IMR-90 (cell line): ENCODE measurements at regions not wholly inside any gene's neighbourhood (a gene's known extent, or its start where the extent isn't known, plus 50 kb on each side); places are given as distances from the start of the nearest gene placed in this dataset.

ENCODE experiments used
- ATAC-seq: fragments of 200-7000 bp; cut with Tn5 transposase; 2 replicates; pipeline ENCODE4 v1.9.1; 2020; ENCODE audit warnings: low read depth, mild to moderate bottlenecking, moderate library complexity
- BruUV-seq: library from RNA; stranded (reverse); fragments of 400-500 nt; replicated peaks from 2 replicates; lab custom pipeline; 2021; lab: Mats Ljungman, UMichigan
- CTCF ChIA-PET: fragments of 300-600 bp; formaldehyde crosslinking; extraction: SDS; loops from one replicate; lab custom pipeline; 2021; ENCODE audit warnings: antibody characterized with exemption; lab: Yijun Ruan, JAX
- POLR2A ChIA-PET: fragments of 300-600 bp; sonication (Branson Sonifier 250); formaldehyde crosslinking; loops from one replicate; lab custom pipeline; 2022; ENCODE audit warnings: antibody characterized with exemption; ENCODE audit not compliant: unreplicated experiment; lab: Charles Lee
- DNase-seq: peaks from one replicate; pipeline ENCODE4 v3.0.0; 2013
- H2AFZ ChIP-seq: replicated peaks from 2 replicates; pipeline ENCODE3; 2013; ENCODE audit warnings: low read length, mild to moderate bottlenecking; ENCODE audit not compliant: poor library complexity
- H2AK5ac ChIP-seq: 2 replicates; pipeline ENCODE4 v1.6.1; 2013; ENCODE audit warnings: low read depth, low read length, inconsistent platforms
- H2AK9ac ChIP-seq: replicated peaks from 2 replicates; pipeline ENCODE3; 2013; ENCODE audit warnings: mild to moderate bottlenecking, low read depth, low read length, moderate library complexity; ENCODE audit not compliant: poor library complexity
- H2BK120ac ChIP-seq: 2 replicates; pipeline ENCODE4 v1.6.1; 2013; ENCODE audit warnings: low read depth, low read length, inconsistent platforms
- H2BK15ac ChIP-seq: 3 replicates; pipeline ENCODE4 v1.6.1; 2013; ENCODE audit warnings: low read depth, low read length, inconsistent platforms
- H2BK20ac ChIP-seq: 2 replicates; pipeline ENCODE4 v1.6.1; 2013; ENCODE audit warnings: low read depth, mild to moderate bottlenecking, inconsistent platforms, low read length, moderate library complexity
- H2BK5ac ChIP-seq: 2 replicates; pipeline ENCODE4 v1.6.1; 2013; ENCODE audit warnings: mild to moderate bottlenecking, low read depth, low read length, inconsistent platforms; ENCODE audit not compliant: poor library complexity, severe bottlenecking
- H3K14ac ChIP-seq: replicated peaks from 2 replicates; pipeline ENCODE4 v1.6.1; 2013; ENCODE audit warnings: low read depth, low read length, inconsistent platforms
- H3K18ac ChIP-seq: 2 replicates; pipeline ENCODE4 v1.6.1; 2013; ENCODE audit warnings: low read depth, low read length, control low read depth
- H3K23ac ChIP-seq: 2 replicates; pipeline ENCODE4 v1.6.1; 2013; ENCODE audit warnings: low read depth, low read length, inconsistent platforms
- H3K27ac ChIP-seq: 2 replicates; pipeline ENCODE4 v1.5.1; 2013; ENCODE audit warnings: mild to moderate bottlenecking, control low read depth, low read length; ENCODE audit not compliant: insufficient read depth
- H3K27me3 ChIP-seq: 2 replicates; pipeline ENCODE4 v1.6.1; 2013; ENCODE audit warnings: low read length; ENCODE audit not compliant: control insufficient read depth, insufficient read depth
- H3K36me3 ChIP-seq: 2 replicates; pipeline ENCODE4 v1.6.1; 2013; ENCODE audit warnings: low read length, mixed read lengths; ENCODE audit not compliant: control insufficient read depth, insufficient read depth
- H3K4ac ChIP-seq: 2 replicates; pipeline ENCODE4 v1.6.1; 2013; ENCODE audit warnings: low read depth, low read length, inconsistent platforms
- H3K4me1 ChIP-seq: 2 replicates; pipeline ENCODE4 v1.6.1; 2013; ENCODE audit warnings: low read length, mixed read lengths; ENCODE audit not compliant: control insufficient read depth, insufficient read depth
- H3K4me2 ChIP-seq: 2 replicates; pipeline ENCODE4 v1.6.1; 2013; ENCODE audit warnings: low read depth, mild to moderate bottlenecking, control low read depth, low read length, moderate library complexity
- H3K4me3 ChIP-seq: 2 replicates; pipeline ENCODE4 v1.5.1; 2013; ENCODE audit warnings: low read depth, mild to moderate bottlenecking, control low read depth, low read length, moderate library complexity; ENCODE audit not compliant: insufficient read depth
- H3K56ac ChIP-seq: 2 replicates; pipeline ENCODE4 v1.6.1; 2013; ENCODE audit warnings: low read length, inconsistent platforms; ENCODE audit not compliant: insufficient read depth; ENCODE audit errors: extremely low read depth
- H3K79me1 ChIP-seq, 2 experiments: 2 replicates each; pipeline ENCODE4 v1.6.1; 2013; ENCODE audit warnings: low read length in 2 of 2, inconsistent platforms in 1 of 2, low read depth in 1 of 2
- H3K9ac ChIP-seq: 2 replicates; pipeline ENCODE4 v1.6.1; 2013; ENCODE audit warnings: low read depth, low read length, control low read depth
- H3K9me1 ChIP-seq: 2 replicates; pipeline ENCODE4 v1.6.1; 2013; ENCODE audit warnings: low read length, inconsistent platforms; ENCODE audit not compliant: insufficient read depth
- H3K9me3 ChIP-seq: 2 replicates; pipeline ENCODE4 v1.6.1; 2013; ENCODE audit warnings: low read length; ENCODE audit not compliant: control insufficient read depth, insufficient read depth
- H4K20me1 ChIP-seq: 2 replicates; pipeline ENCODE4 v1.6.1; 2013; ENCODE audit warnings: low read length, inconsistent platforms; ENCODE audit not compliant: insufficient read depth
- H4K5ac ChIP-seq: 2 replicates; pipeline ENCODE4 v1.6.1; 2013; ENCODE audit warnings: mild to moderate bottlenecking, low read depth, low read length, control low read depth
- H4K8ac ChIP-seq, 2 experiments: 2 replicates each; pipeline ENCODE4 v1.6.1; 2013; ENCODE audit warnings: low read depth in 2 of 2, low read length in 2 of 2, control low read depth in 1 of 2, inconsistent platforms in 1 of 2
- H4K91ac ChIP-seq: 2 replicates; pipeline ENCODE4 v1.6.1; 2013; ENCODE audit warnings: low read depth, low read length, inconsistent platforms; ENCODE audit not compliant: insufficient read depth
- RCOR1 ChIP-seq: IDR thresholded peaks from 2 replicates; pipeline ENCODE4 v1.6.1; 2012; ENCODE audit warnings: mild to moderate bottlenecking, low read length, improper control_type of control experiment; ENCODE audit not compliant: insufficient replicate concordance
- WGBS, 2 experiments: methylation state at CpG; one replicate each; pipeline versions ENCODE4 v1.1.5 to v1.1.7; 2013; ENCODE audit warnings: missing lambda C conversion rate in 2 of 2; ENCODE audit not compliant: insufficient read length in 1 of 2; ENCODE audit errors: extremely low coverage in 2 of 2; 5-methylcytosine and 5-hydroxymethylcytosine counted together
- dilution Hi-C: fragments of 300-500 bp; cut with HindIII; formaldehyde crosslinking; loops from one replicate; pipeline ENCODE4 v1.14.3; 2018; ENCODE audit warnings: low sequenced_read_pairs; ENCODE audit not compliant: unreplicated experiment
- in situ Hi-C: fragments of 300-500 bp; cut with MboI; formaldehyde crosslinking; loops from 3 replicates; pipeline ENCODE4 v1.14.3; 2019; ENCODE audit warnings: low sequenced_read_pairs, inconsistent platforms, mixed read lengths
- intact Hi-C: fragments of 100-400 bp; cut with micrococcal nuclease; formaldehyde crosslinking; loops from 2 replicates; pipeline ENCODE4 v1.10.0; 2022
- TF ChIP-seq, protein P1 (sequence below): fragments of 150-350 bp; IDR thresholded peaks from 2 replicates; pipeline ENCODE4 v1.6.1; 2016; ENCODE audit warnings: low read depth, mild to moderate bottlenecking, low read length, moderate library complexity, borderline replicate concordance
- TF ChIP-seq, protein P2 (sequence below): fragments of 150-350 bp; IDR thresholded peaks from 2 replicates; pipeline ENCODE4 v1.6.1; 2017; ENCODE audit warnings: mild to moderate bottlenecking, antibody characterized with exemption, low read length, low read depth

- no TSS peak for BruUV-seq
- H3K27ac ChIP-seq = no peak overlapping the region
- no peaks in the 10 kb centered on the region for H3K27me3 ChIP-seq
- no peak overlapping the region for H2AK5ac ChIP-seq
- WGBS, 2 experiments = 0% methylated on average over 1 of the region's 4 CpGs; no CpG with 5 or more reads in 1 of the 2 experiments
- no peak overlapping the region for H2AFZ ChIP-seq
- no peaks in the 10 kb centered on the region for H3K4me1 ChIP-seq
- no peak overlapping the region for H2BK20ac ChIP-seq
- no peak overlapping the region for H3K18ac ChIP-seq
- no peak overlapping the region for H2BK5ac ChIP-seq
- ChIA-PET CTCF (no interaction called here), POLR2A (no interaction called here)
- no peak overlapping the region for H4K8ac ChIP-seq
- dilution Hi-C loops = no loop called here
- no peak overlapping the region for H4K5ac ChIP-seq
- no peaks in the 10 kb centered on the region for H4K20me1 ChIP-seq
- H3K79me1 ChIP-seq = no peaks in the 10 kb centered on the region
- no peak overlapping the region for H3K4ac ChIP-seq
- H3K36me3 ChIP-seq = no peaks in the 10 kb centered on the region
- H3K9me3 ChIP-seq = 0 out of 2 replicates have a peak, but pooled peaks cover 4% of the 10 kb centered on the region
- H2AK9ac ChIP-seq = no peak overlapping the region
- no peak overlapping the region for H3K9ac ChIP-seq
- H3K9me1 ChIP-seq = no peaks in the 10 kb centered on the region
- no peak overlapping the region for H2BK15ac ChIP-seq
- in situ Hi-C loops = no loop called here
- DNase-seq (no peak), ATAC-seq (no peak)
- H3K56ac ChIP-seq = no peak overlapping the region
- no peak overlapping the region for H2BK120ac ChIP-seq
- no peak overlapping the region for H3K23ac ChIP-seq
- intact Hi-C loops = no loop called here
- no peak overlapping the region for H4K91ac ChIP-seq
- no peak overlapping the region for H3K14ac ChIP-seq
- no peak for TF ChIP-seq RCOR1
- TF ChIP-seq, protein P1, sequence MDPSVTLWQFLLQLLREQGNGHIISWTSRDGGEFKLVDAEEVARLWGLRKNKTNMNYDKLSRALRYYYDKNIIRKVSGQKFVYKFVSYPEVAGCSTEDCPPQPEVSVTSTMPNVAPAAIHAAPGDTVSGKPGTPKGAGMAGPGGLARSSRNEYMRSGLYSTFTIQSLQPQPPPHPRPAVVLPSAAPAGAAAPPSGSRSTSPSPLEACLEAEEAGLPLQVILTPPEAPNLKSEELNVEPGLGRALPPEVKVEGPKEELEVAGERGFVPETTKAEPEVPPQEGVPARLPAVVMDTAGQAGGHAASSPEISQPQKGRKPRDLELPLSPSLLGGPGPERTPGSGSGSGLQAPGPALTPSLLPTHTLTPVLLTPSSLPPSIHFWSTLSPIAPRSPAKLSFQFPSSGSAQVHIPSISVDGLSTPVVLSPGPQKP = no peak
- TF ChIP-seq, protein P2, sequence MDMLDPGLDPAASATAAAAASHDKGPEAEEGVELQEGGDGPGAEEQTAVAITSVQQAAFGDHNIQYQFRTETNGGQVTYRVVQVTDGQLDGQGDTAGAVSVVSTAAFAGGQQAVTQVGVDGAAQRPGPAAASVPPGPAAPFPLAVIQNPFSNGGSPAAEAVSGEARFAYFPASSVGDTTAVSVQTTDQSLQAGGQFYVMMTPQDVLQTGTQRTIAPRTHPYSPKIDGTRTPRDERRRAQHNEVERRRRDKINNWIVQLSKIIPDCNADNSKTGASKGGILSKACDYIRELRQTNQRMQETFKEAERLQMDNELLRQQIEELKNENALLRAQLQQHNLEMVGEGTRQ = no peak
- H3K4me3 ChIP-seq = no peak overlapping the region
- no peak overlapping the region for H3K4me2 ChIP-seq
Observed at GRCh38 chr4:165580351-165580905, 201.6 kb downstream of the CPE start.
